HepG2 (cell line): ENCODE measurements at regions not wholly inside any gene's neighbourhood (a gene's known extent, or its start where the extent isn't known, plus 50 kb on each side); places are given as distances from the start of the nearest gene placed in this dataset.

ENCODE experiments used
- ATAC-seq: fragments of 200-7000 bp; cut with Tn5 transposase; 3 replicates; pipeline ENCODE4 v1.9.1; 2020; ENCODE audit warnings: mild to moderate bottlenecking, moderate library complexity
- BruUV-seq: library from RNA; stranded (reverse); fragments of 400-500 nt; replicated peaks from 2 replicates; lab custom pipeline; 2021; lab: Mats Ljungman, UMichigan
- CTCF ChIA-PET: fragments of 300-600 bp; formaldehyde crosslinking; extraction: SDS; loops from one replicate; lab custom pipeline; 2021; ENCODE audit warnings: low total read pairs, inconsistent platforms, low intra/inter-chr PET ratio; lab: Yijun Ruan, JAX
- POLR2A ChIA-PET: fragments of 350-600 bp; sonication (Branson Sonifier 250); formaldehyde crosslinking; loops from one replicate; lab custom pipeline; 2020; ENCODE audit warnings: antibody characterized with exemption, inconsistent platforms; lab: Yijun Ruan, JAX
- DNase-seq: peaks from one replicate; pipeline ENCODE4 v3.0.0-alpha.2; 2015; ENCODE audit warnings: low spot score
- FAIRE-seq: peaks from 3 replicates; lab custom pipeline; 2011; peaks lifted over from hg19 to GRCh38; lab: Jason Lieb, UNC
- H2AFZ ChIP-seq: one replicate; pipeline ENCODE4 v1.6.1; 2011; ENCODE audit warnings: low read length, inconsistent platforms
- H3K27ac ChIP-seq: fragments of 300-600 bp; 3 replicates; pipeline ENCODE4 v1.8.0; 2011; ENCODE audit warnings: mixed run types, mild to moderate bottlenecking, mixed read lengths, low read length, inconsistent platforms; ENCODE audit not compliant: insufficient read depth; ENCODE audit errors: extremely low read length
- H3K27me3 ChIP-seq, 2 experiments: fragments of 200-600 bp in 1 of 2; 2 replicates in 1 of 2; 3 replicates in 1 of 2; pipeline versions ENCODE4 v1.6.0 to v1.8.0; 2011; ENCODE audit warnings: low read length in 2 of 2, mild to moderate bottlenecking in 2 of 2, moderate library complexity in 2 of 2, inconsistent platforms in 1 of 2; ENCODE audit not compliant: insufficient read depth in 2 of 2, control insufficient read depth in 1 of 2
- H3K36me3 ChIP-seq, 2 experiments: fragments of 200-600 bp in 1 of 2; replicated peaks in 1 of 2; 2 replicates in 1 of 2; 3 replicates in 1 of 2; pipeline versions ENCODE4 v1.5.1 to v1.8.0; 2011; ENCODE audit warnings: low read length in 2 of 2, inconsistent platforms in 1 of 2; ENCODE audit not compliant: insufficient read depth in 2 of 2, control insufficient read depth in 1 of 2
- H3K4me1 ChIP-seq: 2 replicates; pipeline ENCODE4 v1.5.1; 2012; ENCODE audit warnings: low read length, inconsistent platforms; ENCODE audit not compliant: insufficient read depth
- H3K4me2 ChIP-seq: 2 replicates; pipeline ENCODE4 v1.6.0; 2011; ENCODE audit warnings: low read depth, low read length, inconsistent platforms
- H3K4me3 ChIP-seq, 3 experiments: fragments of 200-600 bp in 1 of 3; sonication (generic), shearing (Covaris generic) in 1 of 3; replicated peaks in 1 of 3; 2 replicates each; pipeline ENCODE4 v1.5.1; 2011 to 2016; ENCODE audit warnings: low read length in 3 of 3, inconsistent platforms in 2 of 3, low read depth in 2 of 3, mild to moderate bottlenecking in 2 of 3, control low read depth in 1 of 3, mixed read lengths in 1 of 3; ENCODE audit not compliant: insufficient read depth in 1 of 3
- H3K79me2 ChIP-seq: one replicate; pipeline ENCODE4 v1.6.1; 2011; ENCODE audit warnings: low read length, inconsistent platforms; ENCODE audit not compliant: insufficient read depth
- H3K9ac ChIP-seq: 2 replicates; pipeline ENCODE4 v1.6.0; 2011; ENCODE audit warnings: mild to moderate bottlenecking, low read depth, low read length, inconsistent platforms; ENCODE audit not compliant: insufficient read depth
- H3K9me3 ChIP-seq: 2 replicates; pipeline ENCODE4 v1.5.1; 2012; ENCODE audit warnings: mild to moderate bottlenecking, low read length
- H4K20me1 ChIP-seq: 2 replicates; pipeline ENCODE4 v1.6.0; 2011; ENCODE audit warnings: inconsistent platforms, mild to moderate bottlenecking, low read length, moderate library complexity; ENCODE audit not compliant: insufficient read depth
- CAMTA2 ChIP-seq: sonication (generic); formaldehyde crosslinking; IDR thresholded peaks from 2 replicates; pipeline ENCODE4 v1.4.0; 2020; ENCODE audit warnings: mild to moderate bottlenecking, missing genetic modification reagents, borderline replicate concordance
- CREB1 ChIP-seq, 2 experiments: fragments of 450-650 bp in 1 of 2; IDR thresholded peaks; 2 replicates each; pipeline ENCODE4 v1.6.1; 2016 to 2017; ENCODE audit warnings: control low read depth in 1 of 2, mild to moderate bottlenecking in 1 of 2, missing compliant biosample characterization in 1 of 2, missing genetic modification characterization in 1 of 2
- IKZF1 ChIP-seq: fragments of 450-650 bp; IDR thresholded peaks from 2 replicates; pipeline ENCODE4 v1.7.1; 2016
- MYC ChIP-seq: sonication (generic); formaldehyde crosslinking; IDR thresholded peaks from 2 replicates; pipeline ENCODE4 v1.9.0; 2021; ENCODE audit warnings: missing genetic modification reagents, borderline replicate concordance
- SIX4 ChIP-seq: sonication (generic); formaldehyde crosslinking; IDR thresholded peaks from 2 replicates; pipeline ENCODE4 v1.4.0; 2020; ENCODE audit warnings: missing genetic modification reagents
- SNRNP70 ChIP-seq: fragments of 200-400 bp; formaldehyde crosslinking; IDR thresholded peaks from 2 replicates; pipeline ENCODE4 v1.6.1; 2017; ENCODE audit warnings: mild to moderate bottlenecking, low read depth, low read length, moderate library complexity
- TOE1 ChIP-seq: sonication (generic); formaldehyde crosslinking; IDR thresholded peaks from 2 replicates; pipeline ENCODE4 v1.4.0; 2020; ENCODE audit warnings: mild to moderate bottlenecking, missing genetic modification reagents
- ZFP36 ChIP-seq: fragments of 150-350 bp; IDR thresholded peaks from 2 replicates; pipeline ENCODE4 v1.6.1; 2018; ENCODE audit warnings: borderline replicate concordance, low read length, low read depth; ENCODE audit not compliant: partially characterized antibody
- WGBS: methylation state at CpG from one replicate; pipeline ENCODE4 v1.1.6; 2017; ENCODE audit warnings: low lambda C conversion rate; 5-methylcytosine and 5-hydroxymethylcytosine counted together
- in situ Hi-C: cut with HindIII; loops from 2 replicates; pipeline ENCODE4 v1.10.0; 2017; ENCODE audit warnings: low pct_unique_long_range_greater_than_20kb; ENCODE audit not compliant: extremely low pct_ligation_motif_present
- intact Hi-C: fragments of 100-400 bp; cut with micrococcal nuclease; formaldehyde crosslinking; loops from one replicate; pipeline ENCODE4 v1.10.0; 2022; ENCODE audit not compliant: unreplicated experiment
- TF ChIP-seq, protein P1 (sequence below): sonication (generic); formaldehyde crosslinking; IDR thresholded peaks from 2 replicates; pipeline ENCODE4 v1.4.0; 2020; ENCODE audit warnings: missing genetic modification reagents, borderline replicate concordance
- TF ChIP-seq, protein P2 (sequence below): IDR thresholded peaks from 2 replicates; pipeline ENCODE4 v1.6.1; 2018; ENCODE audit warnings: missing genetic modification reagents
- TF ChIP-seq, protein P3 (sequence below): sonication (generic); formaldehyde crosslinking; IDR thresholded peaks from one replicate; pipeline ENCODE4 v1.5.1; 2020; ENCODE audit warnings: mild to moderate bottlenecking, missing genetic modification reagents; ENCODE audit errors: not compliant biosample characterization

DNA sequence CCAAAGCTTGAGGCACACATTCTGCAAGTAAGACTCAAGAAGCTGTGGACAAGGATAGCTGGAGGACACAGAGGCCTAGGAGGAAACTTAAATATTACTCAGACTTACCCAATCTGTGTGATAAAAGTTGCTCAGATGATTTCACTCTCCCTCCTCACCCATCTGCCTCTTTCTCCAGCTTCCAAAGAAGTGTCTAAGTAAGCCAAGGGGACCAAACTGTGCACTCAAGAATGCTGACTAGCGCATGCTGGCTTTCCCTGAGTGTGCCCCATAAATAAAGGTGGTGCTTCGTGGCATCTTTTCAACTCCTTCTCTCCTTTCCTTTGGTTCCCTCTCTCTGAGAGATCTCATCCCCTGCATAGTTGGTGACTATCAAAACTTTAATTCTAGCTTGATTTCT, 211.0 kb upstream of the LMCD1 start (continued):
- no peak for TF ChIP-seq TOE1 (CRISPR knock-in tag)
- TF ChIP-seq, protein P1, sequence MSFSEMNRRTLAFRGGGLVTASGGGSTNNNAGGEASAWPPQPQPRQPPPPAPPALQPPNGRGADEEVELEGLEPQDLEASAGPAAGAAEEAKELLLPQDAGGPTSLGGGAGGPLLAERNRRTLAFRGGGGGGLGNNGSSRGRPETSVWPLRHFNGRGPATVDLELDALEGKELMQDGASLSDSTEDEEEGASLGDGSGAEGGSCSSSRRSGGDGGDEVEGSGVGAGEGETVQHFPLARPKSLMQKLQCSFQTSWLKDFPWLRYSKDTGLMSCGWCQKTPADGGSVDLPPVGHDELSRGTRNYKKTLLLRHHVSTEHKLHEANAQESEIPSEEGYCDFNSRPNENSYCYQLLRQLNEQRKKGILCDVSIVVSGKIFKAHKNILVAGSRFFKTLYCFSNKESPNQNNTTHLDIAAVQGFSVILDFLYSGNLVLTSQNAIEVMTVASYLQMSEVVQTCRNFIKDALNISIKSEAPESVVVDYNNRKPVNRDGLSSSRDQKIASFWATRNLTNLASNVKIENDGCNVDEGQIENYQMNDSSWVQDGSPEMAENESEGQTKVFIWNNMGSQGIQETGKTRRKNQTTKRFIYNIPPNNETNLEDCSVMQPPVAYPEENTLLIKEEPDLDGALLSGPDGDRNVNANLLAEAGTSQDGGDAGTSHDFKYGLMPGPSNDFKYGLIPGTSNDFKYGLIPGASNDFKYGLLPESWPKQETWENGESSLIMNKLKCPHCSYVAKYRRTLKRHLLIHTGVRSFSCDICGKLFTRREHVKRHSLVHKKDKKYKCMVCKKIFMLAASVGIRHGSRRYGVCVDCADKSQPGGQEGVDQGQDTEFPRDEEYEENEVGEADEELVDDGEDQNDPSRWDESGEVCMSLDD (CRISPR knock-in tag), result no peak

DNA sequence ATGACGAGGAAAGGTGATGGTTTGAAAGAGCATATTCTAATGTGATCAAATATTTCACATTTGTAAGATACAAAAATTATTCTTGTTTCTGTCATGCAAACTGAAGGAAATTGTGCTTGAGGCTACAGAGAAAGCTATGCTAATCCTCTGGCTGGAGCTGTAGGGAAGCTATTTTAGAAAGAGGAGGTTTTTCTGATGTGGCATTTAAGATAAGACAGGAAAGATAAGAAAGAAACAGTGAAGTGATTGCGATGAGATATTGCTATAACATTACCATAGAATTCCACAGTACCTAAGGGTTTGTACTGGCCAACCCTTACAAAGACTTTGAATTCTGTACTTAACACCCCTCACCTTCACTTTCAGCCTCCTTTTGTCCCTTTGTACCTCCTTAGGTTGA, 205.2 kb upstream of the LMCD1 start:
- no peak for FAIRE-seq
- CTCF ChIA-PET, result no interaction called here
- TF ChIP-seq, protein P2, sequence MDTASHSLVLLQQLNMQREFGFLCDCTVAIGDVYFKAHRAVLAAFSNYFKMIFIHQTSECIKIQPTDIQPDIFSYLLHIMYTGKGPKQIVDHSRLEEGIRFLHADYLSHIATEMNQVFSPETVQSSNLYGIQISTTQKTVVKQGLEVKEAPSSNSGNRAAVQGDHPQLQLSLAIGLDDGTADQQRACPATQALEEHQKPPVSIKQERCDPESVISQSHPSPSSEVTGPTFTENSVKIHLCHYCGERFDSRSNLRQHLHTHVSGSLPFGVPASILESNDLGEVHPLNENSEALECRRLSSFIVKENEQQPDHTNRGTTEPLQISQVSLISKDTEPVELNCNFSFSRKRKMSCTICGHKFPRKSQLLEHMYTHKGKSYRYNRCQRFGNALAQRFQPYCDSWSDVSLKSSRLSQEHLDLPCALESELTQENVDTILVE (CRISPR knock-in tag), result no peak
- TF ChIP-seq IKZF1 (no peak), MYC (no peak), SIX4 (CRISPR knock-in tag) (no peak), CREB1 (IDR thresholded peaks at IDR 0.05) (no peak), CREB1 (CRISPR knock-in tag; IDR thresholded peaks at IDR 0.05) (no peak), CAMTA2 (no peak), ZFP36 (no peak), SNRNP70 (no peak)
- TF ChIP-seq, protein P3, sequence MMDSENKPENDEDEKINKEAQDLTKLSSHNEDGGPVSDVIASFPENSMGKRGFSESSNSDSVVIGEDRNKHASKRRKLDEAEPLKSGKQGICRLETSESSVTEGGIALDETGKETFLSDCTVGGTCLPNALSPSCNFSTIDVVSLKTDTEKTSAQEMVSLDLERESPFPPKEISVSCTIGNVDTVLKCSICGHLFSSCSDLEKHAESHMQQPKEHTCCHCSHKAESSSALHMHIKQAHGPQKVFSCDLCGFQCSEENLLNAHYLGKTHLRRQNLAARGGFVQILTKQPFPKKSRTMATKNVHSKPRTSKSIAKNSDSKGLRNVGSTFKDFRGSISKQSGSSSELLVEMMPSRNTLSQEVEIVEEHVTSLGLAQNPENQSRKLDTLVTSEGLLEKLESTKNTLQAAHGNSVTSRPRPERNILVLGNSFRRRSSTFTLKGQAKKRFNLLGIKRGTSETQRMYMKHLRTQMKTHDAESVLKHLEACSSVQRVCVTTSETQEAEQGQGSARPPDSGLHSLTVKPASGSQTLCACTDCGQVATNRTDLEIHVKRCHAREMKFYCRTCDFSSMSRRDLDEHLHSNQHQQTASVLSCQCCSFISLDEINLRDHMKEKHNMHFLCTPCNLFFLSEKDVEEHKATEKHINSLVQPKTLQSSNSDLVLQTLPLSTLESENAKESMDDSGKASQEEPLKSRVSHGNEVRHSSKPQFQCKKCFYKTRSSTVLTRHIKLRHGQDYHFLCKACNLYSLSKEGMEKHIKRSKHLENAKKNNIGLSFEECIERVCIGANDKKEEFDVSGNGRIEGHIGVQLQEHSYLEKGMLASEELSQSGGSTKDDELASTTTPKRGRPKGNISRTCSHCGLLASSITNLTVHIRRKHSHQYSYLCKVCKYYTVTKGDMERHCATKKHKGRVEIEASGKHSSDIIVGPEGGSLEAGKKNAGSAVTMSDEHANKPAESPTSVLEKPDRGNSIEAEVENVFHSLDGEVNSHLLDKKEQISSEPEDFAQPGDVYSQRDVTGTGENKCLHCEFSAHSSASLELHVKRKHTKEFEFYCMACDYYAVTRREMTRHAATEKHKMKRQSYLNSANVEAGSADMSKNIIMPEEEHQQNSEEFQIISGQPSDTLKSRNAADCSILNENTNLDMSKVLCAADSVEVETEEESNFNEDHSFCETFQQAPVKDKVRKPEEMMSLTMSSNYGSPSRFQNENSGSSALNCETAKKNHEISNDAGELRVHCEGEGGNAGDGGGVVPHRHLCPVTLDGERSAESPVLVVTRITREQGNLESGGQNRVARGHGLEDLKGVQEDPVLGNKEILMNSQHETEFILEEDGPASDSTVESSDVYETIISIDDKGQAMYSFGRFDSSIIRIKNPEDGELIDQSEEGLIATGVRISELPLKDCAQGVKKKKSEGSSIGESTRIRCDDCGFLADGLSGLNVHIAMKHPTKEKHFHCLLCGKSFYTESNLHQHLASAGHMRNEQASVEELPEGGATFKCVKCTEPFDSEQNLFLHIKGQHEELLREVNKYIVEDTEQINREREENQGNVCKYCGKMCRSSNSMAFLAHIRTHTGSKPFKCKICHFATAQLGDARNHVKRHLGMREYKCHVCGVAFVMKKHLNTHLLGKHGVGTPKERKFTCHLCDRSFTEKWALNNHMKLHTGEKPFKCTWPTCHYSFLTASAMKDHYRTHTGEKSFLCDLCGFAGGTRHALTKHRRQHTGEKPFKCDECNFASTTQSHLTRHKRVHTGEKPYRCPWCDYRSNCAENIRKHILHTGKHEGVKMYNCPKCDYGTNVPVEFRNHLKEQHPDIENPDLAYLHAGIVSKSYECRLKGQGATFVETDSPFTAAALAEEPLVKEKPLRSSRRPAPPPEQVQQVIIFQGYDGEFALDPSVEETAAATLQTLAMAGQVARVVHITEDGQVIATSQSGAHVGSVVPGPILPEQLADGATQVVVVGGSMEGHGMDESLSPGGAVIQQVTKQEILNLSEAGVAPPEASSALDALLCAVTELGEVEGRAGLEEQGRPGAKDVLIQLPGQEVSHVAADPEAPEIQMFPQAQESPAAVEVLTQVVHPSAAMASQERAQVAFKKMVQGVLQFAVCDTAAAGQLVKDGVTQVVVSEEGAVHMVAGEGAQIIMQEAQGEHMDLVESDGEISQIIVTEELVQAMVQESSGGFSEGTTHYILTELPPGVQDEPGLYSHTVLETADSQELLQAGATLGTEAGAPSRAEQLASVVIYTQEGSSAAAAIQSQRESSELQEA, result no peak

More for the DNA sequence above, 205.2 kb upstream of the LMCD1 start:
- H3K9ac ChIP-seq, result no peak overlapping the region
- intact Hi-C loops (no loop called here), in situ Hi-C loops (no loop called here)
- BruUV-seq, result no TSS peak
- H3K9me3 ChIP-seq, result no peaks in the 10 kb centered on the region
- no peak overlapping the region for H3K27ac ChIP-seq
- no peaks in the 10 kb centered on the region for H3K36me3 ChIP-seq
- 19% methylated on average over 2 of the region's 2 CpGs for WGBS
- H2AFZ ChIP-seq, result no peak overlapping the region
- H3K79me2 ChIP-seq, result no peaks in the 10 kb centered on the region
- H3K4me2 ChIP-seq, result no peak overlapping the region
- ATAC-seq (no peak), DNase-seq (no peak)
- H3K4me3 ChIP-seq, result no peak overlapping the region
- no peaks in the 10 kb centered on the region for H3K4me1 ChIP-seq
- no peaks in the 10 kb centered on the region for H3K27me3 ChIP-seq
- POLR2A ChIA-PET, result no interaction called here
- no peaks in the 10 kb centered on the region for H4K20me1 ChIP-seq
